ENCODE measurements at regions not wholly inside any gene's neighbourhood (a gene's known extent, or its start where the extent isn't known, plus 50 kb on each side); places are given as distances from the start of the nearest gene placed in this dataset.

GRCh38 chr2:41434991-41435390 is 612.8 kb upstream of the PKDCC start:
- no peak overlapping the region for H3K27ac ChIP-seq
- no peak for DNase-seq
- no peaks in the 10 kb centered on the region for H3K9me3 ChIP-seq
- intact Hi-C loops (cut with DNase I; ENCODE audit: low total_unique reads) = no loop called here
- no peaks in the 10 kb centered on the region for H3K36me3 ChIP-seq
- H3K4me3 ChIP-seq = no peak overlapping the region
- no peaks in the 10 kb centered on the region for H3K27me3 ChIP-seq
- TF ChIP-seq CTCF (IDR thresholded peaks at IDR 0.05) = no peak
- no peak for TF ChIP-seq POLR2A (IDR thresholded peaks at IDR 0.05)
- H3K4me1 ChIP-seq = no peaks in the 10 kb centered on the region

GRCh38 chr2:41441958-41442357 is 605.9 kb upstream of the PKDCC start:
- no peak for TF ChIP-seq CTCF (IDR thresholded peaks at IDR 0.05)
- no peak for TF ChIP-seq POLR2A (IDR thresholded peaks at IDR 0.05)
- no peak for DNase-seq
- Histone ChIP-seq H3K4me1 (no peaks in the 10 kb centered on the region), H3K36me3 (no peaks in the 10 kb centered on the region), H3K27ac (no peak overlapping the region), H3K4me3 (no peak overlapping the region), H3K27me3 (no peaks in the 10 kb centered on the region), H3K9me3 (no peaks in the 10 kb centered on the region)
- intact Hi-C loops (cut with DNase I; ENCODE audit: low total_unique reads) = no loop called here

- no peaks in the 10 kb centered on the region for H3K36me3 ChIP-seq
- no peak for DNase-seq
- intact Hi-C loops (cut with DNase I; ENCODE audit: low total_unique reads) = no loop called here
- H3K27ac ChIP-seq = no peak overlapping the region
- TF ChIP-seq POLR2A (IDR thresholded peaks at IDR 0.05) (no peak), CTCF (IDR thresholded peaks at IDR 0.05) (no peak)
- no peaks in the 10 kb centered on the region for H3K27me3 ChIP-seq
- H3K4me1 ChIP-seq = no peaks in the 10 kb centered on the region
- H3K9me3 ChIP-seq = no peaks in the 10 kb centered on the region
- H3K4me3 ChIP-seq = no peak overlapping the region
Observed at GRCh38 chr2:41445865-41446264, 602.0 kb upstream of the PKDCC start.

GRCh38 chr2:41446266-41446665 is 601.6 kb upstream of the PKDCC start:
- no peak for TF ChIP-seq CTCF (IDR thresholded peaks at IDR 0.05)
- intact Hi-C loops (cut with DNase I; ENCODE audit: low total_unique reads) = no loop called here
- no peak overlapping the region for H3K27ac ChIP-seq
- H3K4me3 ChIP-seq = no peak overlapping the region
- no peaks in the 10 kb centered on the region for H3K36me3 ChIP-seq
- no peaks in the 10 kb centered on the region for H3K27me3 ChIP-seq
- H3K9me3 ChIP-seq = no peaks in the 10 kb centered on the region
- no peaks in the 10 kb centered on the region for H3K4me1 ChIP-seq
- DNase-seq = no peak

- Histone ChIP-seq H3K4me3 (no peak overlapping the region), H3K27me3 (no peaks in the 10 kb centered on the region), H3K27ac (no peak overlapping the region), H3K36me3 (no peaks in the 10 kb centered on the region), H3K4me1 (no peaks in the 10 kb centered on the region), H3K9me3 (no peaks in the 10 kb centered on the region)
- intact Hi-C loops (cut with DNase I; ENCODE audit: low total_unique reads) = no loop called here
- no peak for DNase-seq
- TF ChIP-seq POLR2A (IDR thresholded peaks at IDR 0.05) (no peak), CTCF (IDR thresholded peaks at IDR 0.05) (no peak)
Observed at GRCh38 chr2:41448221-41448620, 599.6 kb upstream of the PKDCC start.

Data from uterus (tissue), 3 donors.